GM21423 (cell line): ENCODE measurements at regions not wholly inside any gene's neighbourhood (a gene's known extent, or its start where the extent isn't known, plus 50 kb on each side); places are given as distances from the start of the nearest gene placed in this dataset.
"Not testable (repeated sequence)": the region's sequence is repeated elsewhere in the genome, so short reads cannot be mapped to it uniquely, and the experiment has no call there.

Experiments used
- ATAC-seq: cut with Tn5 transposase; IDR thresholded peaks from one replicate; pipeline ENCODE4 v1.9.1; 2021; ENCODE audit warnings: mild to moderate bottlenecking, moderate library complexity; ENCODE audit not compliant: unreplicated experiment

DNA sequence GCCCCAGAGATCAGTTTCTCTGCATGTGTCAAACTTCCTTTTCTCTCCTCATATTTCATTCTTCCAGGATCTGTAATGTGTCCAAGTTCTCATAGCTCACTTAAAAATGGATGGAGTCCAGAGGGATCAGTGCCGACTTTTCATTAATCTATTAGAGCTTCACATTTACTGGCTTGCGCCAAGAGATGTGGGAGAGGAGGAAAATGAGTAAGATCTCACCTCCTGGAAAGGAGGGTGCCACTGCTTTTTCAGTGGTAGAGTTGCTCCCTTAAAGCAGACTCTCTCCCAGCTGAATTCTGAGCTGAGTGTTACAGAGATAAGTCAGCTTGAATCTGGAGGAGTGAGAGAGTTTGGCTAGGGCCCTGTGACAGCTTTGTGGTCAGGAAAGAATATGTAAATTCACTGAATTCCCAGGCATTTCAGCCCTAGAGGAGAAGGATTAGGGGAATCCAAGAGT is 175.9 kb downstream of the SOX4 start:
- ATAC-seq: no peak

DNA sequence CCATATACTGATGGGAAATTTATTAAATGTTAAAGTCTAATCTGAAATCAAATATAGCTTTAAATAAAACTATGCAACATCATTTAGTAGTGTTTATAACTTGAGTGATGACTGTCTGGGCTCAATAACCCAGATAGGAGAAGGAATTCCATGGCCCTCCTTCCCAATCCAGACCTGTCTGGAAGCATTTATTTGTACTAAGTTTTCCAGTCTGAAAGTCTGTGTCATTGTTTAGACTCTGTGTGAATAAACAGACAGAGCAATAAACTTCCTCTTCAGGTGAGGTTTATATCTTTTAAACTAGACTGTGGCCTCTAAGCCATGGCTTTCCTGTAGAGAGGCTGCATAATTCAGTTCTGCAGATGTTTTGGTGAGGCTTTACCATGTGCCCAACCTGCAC is 176.4 kb downstream of the SOX4 start:
- ATAC-seq: no peak

DNA sequence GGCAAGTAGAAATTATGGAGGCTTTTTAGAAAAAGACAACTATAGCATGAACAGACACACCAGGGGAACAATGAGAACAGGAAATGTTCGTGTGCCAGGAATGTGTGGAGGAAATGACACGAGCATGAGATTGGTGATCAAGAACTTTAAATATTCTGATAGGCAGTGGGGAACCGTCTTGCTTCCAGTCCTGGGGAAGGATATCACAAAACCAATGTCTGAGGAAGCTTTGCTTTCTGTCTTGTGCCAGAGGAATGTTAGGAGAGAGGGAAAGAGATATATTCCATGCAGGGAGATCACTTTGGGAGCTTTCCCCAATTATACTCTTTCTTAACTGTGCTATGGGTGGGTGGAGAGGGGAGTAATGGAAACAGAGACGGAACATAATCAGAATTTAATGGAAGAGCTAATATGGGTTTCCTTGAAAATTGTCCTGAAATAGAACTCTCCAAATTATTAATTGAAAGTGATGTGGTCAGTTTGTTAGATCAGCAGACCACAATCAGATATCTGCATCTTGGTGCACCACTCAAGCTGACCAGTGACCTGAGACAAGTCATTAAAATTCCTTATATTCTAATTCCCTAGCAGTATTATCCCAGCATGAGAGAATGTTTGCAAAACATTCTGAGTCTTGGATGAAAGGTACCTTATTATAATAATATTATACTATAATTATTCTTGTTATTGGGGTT is 178.2 kb downstream of the SOX4 start:
- ATAC-seq: no peak

- ATAC-seq: no peak
Measured at GRCh38 chr6:21772477-21772876, 178.9 kb downstream of the SOX4 start.

- ATAC-seq: no peak
Measured at GRCh38 chr6:21772884-21773575, 179.5 kb downstream of the SOX4 start.

- ATAC-seq: no peak
Measured at GRCh38 chr6:21773576-21773968, 180.0 kb downstream of the SOX4 start.

GRCh38 chr6:21777846-21778245 is 184.3 kb downstream of the SOX4 start:
- ATAC-seq: no peak

DNA sequence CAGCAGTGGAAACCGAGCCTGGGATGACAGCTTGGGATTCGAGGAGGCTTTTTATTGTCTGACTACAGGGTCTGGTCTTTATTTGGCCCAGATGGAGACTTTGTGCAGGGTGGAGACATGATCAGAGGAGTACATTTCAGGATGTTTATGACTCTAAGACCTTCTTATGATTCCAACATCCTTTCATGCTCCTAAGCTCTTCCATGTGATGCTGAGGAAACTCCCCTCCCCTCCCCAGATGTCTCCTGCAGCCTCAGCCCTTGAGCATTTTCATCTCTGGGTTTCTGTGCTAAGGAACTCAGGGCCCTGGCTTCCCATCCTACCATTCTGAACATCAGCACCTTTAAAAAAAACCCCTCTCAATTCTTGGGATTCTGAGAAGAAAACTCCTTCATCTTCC is 186.6 kb downstream of the SOX4 start:
- no peak for ATAC-seq

- ATAC-seq: no peak
Measured at GRCh38 chr6:21780679-21781078, 187.1 kb downstream of the SOX4 start.

GRCh38 chr6:21781128-21781527 is 187.6 kb downstream of the SOX4 start:
- no peak for ATAC-seq

DNA sequence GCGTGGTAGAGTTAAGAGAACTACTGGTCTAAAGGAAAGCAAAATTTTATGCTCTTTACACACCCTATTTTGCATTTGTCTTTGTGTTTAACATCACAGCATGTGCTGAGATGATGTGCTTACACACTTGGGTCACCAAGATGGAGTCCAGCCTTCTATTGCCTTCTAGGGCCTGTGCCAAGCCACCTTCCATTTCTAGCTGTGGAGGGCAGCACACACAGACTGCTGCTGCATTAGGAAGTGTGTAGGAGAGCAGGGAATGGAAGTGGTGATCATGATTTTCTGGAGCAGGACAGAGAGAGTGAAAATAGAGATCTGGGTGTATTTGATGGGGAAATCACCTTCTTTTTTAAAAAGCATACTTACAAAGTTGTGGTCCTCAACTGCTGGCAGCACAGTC is 191.6 kb downstream of the SOX4 start:
- ATAC-seq: no peak

DNA sequence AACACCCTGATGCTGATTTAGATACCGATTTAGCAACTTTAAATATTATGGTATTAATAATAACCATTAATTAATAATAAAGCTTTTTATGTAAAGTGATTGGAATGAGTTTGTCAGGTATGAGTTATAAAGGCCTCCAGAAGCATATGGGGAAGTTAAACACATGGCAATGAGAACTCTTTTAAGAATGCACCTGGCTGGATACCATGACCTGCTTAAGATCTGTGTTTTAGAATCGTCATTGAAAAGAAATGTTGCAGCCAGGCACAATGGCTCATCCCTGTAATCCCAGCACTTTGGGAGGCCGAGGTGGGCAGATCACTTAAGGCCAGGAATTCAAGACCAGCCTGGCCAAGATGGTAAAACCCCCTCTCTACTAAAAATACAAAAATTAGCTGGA is 197.5 kb downstream of the SOX4 start:
- ATAC-seq: no peak

DNA sequence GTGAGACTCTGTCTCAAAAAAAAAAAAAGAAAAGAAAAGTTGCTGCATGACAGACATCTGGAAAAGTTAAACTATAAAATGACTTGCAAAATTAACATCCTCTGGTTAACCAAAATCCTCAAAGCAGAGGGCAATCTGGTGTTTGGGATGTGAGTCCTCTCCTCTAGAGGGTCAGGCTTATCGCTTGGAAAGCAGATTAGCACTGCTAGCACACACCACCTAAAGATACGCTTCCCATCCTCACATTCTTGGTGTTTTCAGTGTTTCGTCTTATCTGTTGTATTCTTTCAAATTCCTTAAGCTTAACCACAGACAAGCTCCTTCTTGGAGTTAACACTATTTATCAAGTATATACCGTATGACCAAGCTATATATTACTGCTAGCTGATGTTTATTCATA is 198.0 kb downstream of the SOX4 start:
- no peak for ATAC-seq

- ATAC-seq: no peak
Measured at GRCh38 chr6:21792177-21792576, 198.6 kb downstream of the SOX4 start.

- not testable (repeated sequence) for ATAC-seq
Measured at GRCh38 chr6:21796979-21797378, 203.4 kb downstream of the SOX4 start.

DNA sequence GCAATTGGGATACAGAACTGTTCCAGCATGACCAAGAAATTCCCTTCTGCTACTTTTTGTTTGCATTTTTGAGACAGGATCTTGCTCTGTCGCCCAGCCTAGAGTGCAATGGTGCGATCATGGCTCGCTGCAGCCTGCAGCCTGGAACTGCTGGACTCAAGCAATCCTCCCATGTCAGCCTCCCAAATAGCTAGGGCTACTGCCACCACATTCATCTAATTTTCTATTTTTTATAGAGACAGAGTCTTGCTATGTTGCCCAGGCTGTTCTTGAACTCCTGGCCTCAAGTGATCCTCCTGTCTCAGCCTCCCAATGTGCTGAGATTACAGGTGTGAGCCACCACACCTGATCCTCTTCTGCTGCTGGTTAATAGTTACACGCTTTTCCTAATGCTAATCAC is 204.9 kb downstream of the SOX4 start:
- ATAC-seq: no peak

DNA sequence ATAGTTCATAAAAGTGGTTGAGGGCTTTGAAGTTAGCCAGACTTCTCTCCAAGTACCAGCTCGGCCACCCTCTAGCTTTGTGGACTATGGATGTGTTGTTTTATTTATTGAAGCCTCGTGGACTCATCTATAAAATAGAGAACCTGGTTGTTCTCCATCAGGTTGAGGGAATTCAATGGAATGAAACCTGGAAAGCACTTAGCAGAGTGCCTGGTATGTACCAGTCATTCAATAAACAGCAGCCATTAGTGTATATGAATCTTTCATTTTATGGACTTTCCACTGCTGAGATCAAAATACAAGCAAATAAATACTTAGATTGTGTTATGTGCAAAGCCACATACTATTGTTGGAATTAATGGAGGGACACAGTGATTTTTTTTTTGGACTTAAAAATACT is 206.8 kb downstream of the SOX4 start:
- ATAC-seq: no peak

GRCh38 chr6:21800948-21801438 is 207.4 kb downstream of the SOX4 start:
- ATAC-seq: no peak

- ATAC-seq: no peak
Measured at GRCh38 chr6:21801446-21802174, 208.1 kb downstream of the SOX4 start.

DNA sequence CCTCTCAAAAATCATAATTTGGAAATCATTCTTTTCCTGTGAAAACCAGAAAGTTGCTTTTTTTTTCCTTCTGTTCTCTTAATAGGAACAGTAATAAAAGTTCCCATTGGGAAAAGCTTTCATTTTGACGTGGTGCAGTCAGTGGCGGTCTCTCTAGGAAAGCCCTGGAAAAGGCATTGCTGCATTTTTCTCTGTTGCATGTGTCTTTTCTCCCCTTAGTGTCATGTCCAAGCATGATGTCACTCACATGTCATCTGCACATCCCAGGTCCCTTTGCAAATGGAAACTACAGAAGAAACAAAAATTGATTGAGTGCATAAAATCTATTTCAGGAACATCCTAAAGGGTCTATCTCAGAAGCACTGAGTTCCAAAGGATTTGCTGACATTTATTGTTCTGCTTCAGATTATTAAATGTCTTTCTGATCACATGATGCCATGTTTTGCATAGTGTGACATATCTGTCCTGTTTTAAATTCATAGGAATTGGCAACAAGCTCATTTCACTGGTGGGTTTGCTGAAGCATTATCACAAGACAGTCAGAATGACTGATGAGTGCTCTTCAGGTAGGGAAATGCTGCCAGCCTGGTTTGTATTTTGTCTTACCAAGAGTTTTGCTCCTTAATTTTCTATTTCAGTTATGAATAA is 208.7 kb downstream of the SOX4 start:
- ATAC-seq: no peak

DNA sequence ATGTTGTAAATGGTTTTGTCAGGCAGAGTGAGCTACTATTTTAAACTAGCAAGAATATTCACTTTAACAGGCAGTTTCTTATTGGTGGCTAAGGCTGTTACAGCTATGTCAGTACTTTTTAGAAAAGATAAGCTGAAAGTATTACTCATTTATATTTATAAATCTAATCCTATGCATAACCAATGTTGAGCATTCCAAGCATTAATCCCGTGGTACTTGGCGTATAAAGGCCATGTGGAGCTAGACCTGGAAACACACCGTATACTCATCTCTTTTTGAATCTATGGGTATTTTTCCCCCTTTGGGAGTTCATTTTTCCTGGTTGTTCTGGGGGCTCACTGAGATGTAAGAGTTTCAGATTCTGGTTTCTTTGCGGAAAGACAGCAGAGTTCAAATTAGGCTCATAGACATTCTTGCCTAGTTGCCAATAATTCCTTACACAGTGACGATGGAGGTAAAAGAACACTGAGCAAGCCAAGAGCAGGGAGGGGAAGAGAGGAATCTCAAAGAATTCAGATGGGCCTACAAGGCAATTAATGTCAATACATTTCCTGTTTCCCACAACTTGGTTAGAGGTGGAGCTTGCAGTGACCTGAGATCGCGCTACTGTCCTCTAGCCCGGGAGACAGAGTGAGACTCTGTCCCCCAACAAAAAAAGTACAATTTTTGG is 211.5 kb downstream of the SOX4 start:
- no peak for ATAC-seq
